ENCODE measurements at regions not wholly inside any gene's neighbourhood (a gene's known extent, or its start where the extent isn't known, plus 50 kb on each side); places are given as distances from the start of the nearest gene placed in this dataset.

GRCh38 chr13:34257966-34258365 is 440.0 kb downstream of the RFC3 start:
- Histone ChIP-seq H3K36me3 (ENCODE audit: control insufficient read depth, low read depth, low read length) (no peaks in the 10 kb centered on the region), H3K4me1 (ENCODE audit: control insufficient read depth, low read depth, low read length) (no peaks in the 10 kb centered on the region), H3K4me3 (ENCODE audit: low read length) (no peak overlapping the region), H3K9ac (ENCODE audit: low read length) (no peak overlapping the region), H3K9me3 (ENCODE audit: control insufficient read depth, low read depth, low read length) (no peaks in the 10 kb centered on the region), H3K27me3 (ENCODE audit: control insufficient read depth, insufficient read depth, low read length) (no peaks in the 10 kb centered on the region), H3K27ac (ENCODE audit: low read length) (no peak overlapping the region)

GRCh38 chr13:34258646-34259386 is 440.9 kb downstream of the RFC3 start:
- Histone ChIP-seq H3K36me3 (ENCODE audit: control insufficient read depth, low read depth, low read length) (no peaks in the 10 kb centered on the region), H3K4me1 (ENCODE audit: control insufficient read depth, low read depth, low read length) (no peaks in the 10 kb centered on the region), H3K9ac (ENCODE audit: low read length) (no peak overlapping the region), H3K4me3 (ENCODE audit: low read length) (no peak overlapping the region), H3K27ac (ENCODE audit: low read length) (no peak overlapping the region), H3K27me3 (ENCODE audit: control insufficient read depth, insufficient read depth, low read length) (no peaks in the 10 kb centered on the region), H3K9me3 (ENCODE audit: control insufficient read depth, low read depth, low read length) (no peaks in the 10 kb centered on the region)

- Histone ChIP-seq H3K36me3 (ENCODE audit: control insufficient read depth, low read depth, low read length) (no peaks in the 10 kb centered on the region), H3K9ac (ENCODE audit: low read length) (no peak overlapping the region), H3K4me3 (ENCODE audit: low read length) (no peak overlapping the region), H3K9me3 (ENCODE audit: control insufficient read depth, low read depth, low read length) (no peaks in the 10 kb centered on the region), H3K4me1 (ENCODE audit: control insufficient read depth, low read depth, low read length) (no peaks in the 10 kb centered on the region), H3K27ac (ENCODE audit: low read length) (no peak overlapping the region), H3K27me3 (ENCODE audit: control insufficient read depth, insufficient read depth, low read length) (no peaks in the 10 kb centered on the region)
Observed at GRCh38 chr13:34263681-34264080, 445.7 kb downstream of the RFC3 start.

- H3K4me3 ChIP-seq (ENCODE audit: low read length), result no peak overlapping the region
- no peak overlapping the region for H3K27ac ChIP-seq (ENCODE audit: low read length)
- H3K9me3 ChIP-seq (ENCODE audit: control insufficient read depth, low read depth, low read length), result no peaks in the 10 kb centered on the region
- no peaks in the 10 kb centered on the region for H3K4me1 ChIP-seq (ENCODE audit: control insufficient read depth, low read depth, low read length)
- H3K27me3 ChIP-seq (ENCODE audit: control insufficient read depth, insufficient read depth, low read length), result no peaks in the 10 kb centered on the region
- H3K36me3 ChIP-seq (ENCODE audit: control insufficient read depth, low read depth, low read length), result no peaks in the 10 kb centered on the region
- H3K9ac ChIP-seq (ENCODE audit: low read length), result no peak overlapping the region
Observed at GRCh38 chr13:34265046-34265679, 447.2 kb downstream of the RFC3 start.

- Histone ChIP-seq H3K36me3 (ENCODE audit: control insufficient read depth, low read depth, low read length) (no peaks in the 10 kb centered on the region), H3K27ac (ENCODE audit: low read length) (no peak overlapping the region), H3K9me3 (ENCODE audit: control insufficient read depth, low read depth, low read length) (no peaks in the 10 kb centered on the region), H3K4me1 (ENCODE audit: control insufficient read depth, low read depth, low read length) (no peaks in the 10 kb centered on the region), H3K9ac (ENCODE audit: low read length) (no peak overlapping the region), H3K27me3 (ENCODE audit: control insufficient read depth, insufficient read depth, low read length) (no peaks in the 10 kb centered on the region), H3K4me3 (ENCODE audit: low read length) (no peak overlapping the region)
Observed at GRCh38 chr13:34276764-34277163, 458.8 kb downstream of the RFC3 start.

GRCh38 chr13:34277936-34278335 is 460.0 kb downstream of the RFC3 start:
- Histone ChIP-seq H3K27me3 (ENCODE audit: control insufficient read depth, insufficient read depth, low read length) (no peaks in the 10 kb centered on the region), H3K9ac (ENCODE audit: low read length) (no peak overlapping the region), H3K36me3 (ENCODE audit: control insufficient read depth, low read depth, low read length) (no peaks in the 10 kb centered on the region), H3K9me3 (ENCODE audit: control insufficient read depth, low read depth, low read length) (no peaks in the 10 kb centered on the region), H3K4me3 (ENCODE audit: low read length) (no peak overlapping the region), H3K4me1 (ENCODE audit: control insufficient read depth, low read depth, low read length) (no peaks in the 10 kb centered on the region), H3K27ac (ENCODE audit: low read length) (no peak overlapping the region)

- no peaks in the 10 kb centered on the region for H3K4me1 ChIP-seq (ENCODE audit: control insufficient read depth, low read depth, low read length)
- no peak overlapping the region for H3K27ac ChIP-seq (ENCODE audit: low read length)
- peaks cover 3% of the 10 kb centered on the region for H3K9me3 ChIP-seq (ENCODE audit: control insufficient read depth, low read depth, low read length)
- no peaks in the 10 kb centered on the region for H3K27me3 ChIP-seq (ENCODE audit: control insufficient read depth, insufficient read depth, low read length)
- no peaks in the 10 kb centered on the region for H3K36me3 ChIP-seq (ENCODE audit: control insufficient read depth, low read depth, low read length)
- no peak overlapping the region for H3K4me3 ChIP-seq (ENCODE audit: low read length)
- no peak overlapping the region for H3K9ac ChIP-seq (ENCODE audit: low read length)
Observed at GRCh38 chr13:34278780-34279179, 460.8 kb downstream of the RFC3 start.

- Histone ChIP-seq H3K9me3 (ENCODE audit: control insufficient read depth, low read depth, low read length) (no peaks in the 10 kb centered on the region), H3K4me3 (ENCODE audit: low read length) (no peak overlapping the region), H3K4me1 (ENCODE audit: control insufficient read depth, low read depth, low read length) (no peaks in the 10 kb centered on the region), H3K9ac (ENCODE audit: low read length) (no peak overlapping the region), H3K36me3 (ENCODE audit: control insufficient read depth, low read depth, low read length) (no peaks in the 10 kb centered on the region), H3K27me3 (ENCODE audit: control insufficient read depth, insufficient read depth, low read length) (no peaks in the 10 kb centered on the region), H3K27ac (ENCODE audit: low read length) (no peak overlapping the region)
Observed at GRCh38 chr13:34290661-34291060, 472.7 kb downstream of the RFC3 start.

- no peak overlapping the region for H3K9ac ChIP-seq (ENCODE audit: low read length)
- no peaks in the 10 kb centered on the region for H3K27me3 ChIP-seq (ENCODE audit: control insufficient read depth, insufficient read depth, low read length)
- H3K4me3 ChIP-seq (ENCODE audit: low read length), result no peak overlapping the region
Observed at GRCh38 chr13:34294483-34295129, 476.7 kb downstream of the RFC3 start.

GRCh38 chr13:34300559-34300958 is 482.6 kb downstream of the RFC3 start:
- Histone ChIP-seq H3K36me3 (ENCODE audit: control insufficient read depth, low read depth, low read length) (no peaks in the 10 kb centered on the region), H3K9ac (ENCODE audit: low read length) (no peak overlapping the region), H3K4me3 (ENCODE audit: low read length) (no peak overlapping the region), H3K27ac (ENCODE audit: low read length) (no peak overlapping the region), H3K9me3 (ENCODE audit: control insufficient read depth, low read depth, low read length) (no peaks in the 10 kb centered on the region), H3K27me3 (ENCODE audit: control insufficient read depth, insufficient read depth, low read length) (no peaks in the 10 kb centered on the region), H3K4me1 (ENCODE audit: control insufficient read depth, low read depth, low read length) (no peaks in the 10 kb centered on the region)

More at GRCh38 chr13:34294483-34295129, 476.7 kb downstream of the RFC3 start:
- Histone ChIP-seq H3K27ac (ENCODE audit: low read length) (no peak overlapping the region), H3K4me1 (ENCODE audit: control insufficient read depth, low read depth, low read length) (no peaks in the 10 kb centered on the region), H3K36me3 (ENCODE audit: control insufficient read depth, low read depth, low read length) (no peaks in the 10 kb centered on the region), H3K9me3 (ENCODE audit: control insufficient read depth, low read depth, low read length) (no peaks in the 10 kb centered on the region)

- H3K27me3 ChIP-seq (ENCODE audit: control insufficient read depth, insufficient read depth, low read length), result no peaks in the 10 kb centered on the region
- H3K36me3 ChIP-seq (ENCODE audit: control insufficient read depth, low read depth, low read length), result no peaks in the 10 kb centered on the region
- H3K4me3 ChIP-seq (ENCODE audit: low read length), result no peak overlapping the region
- no peak overlapping the region for H3K27ac ChIP-seq (ENCODE audit: low read length)
- H3K9ac ChIP-seq (ENCODE audit: low read length), result no peak overlapping the region
- H3K4me1 ChIP-seq (ENCODE audit: control insufficient read depth, low read depth, low read length), result no peaks in the 10 kb centered on the region
- H3K9me3 ChIP-seq (ENCODE audit: control insufficient read depth, low read depth, low read length), result no peaks in the 10 kb centered on the region
Observed at GRCh38 chr13:34302596-34302995, 484.6 kb downstream of the RFC3 start.

All from iPS-18a (cell line).